ENCODE measurements at regions not wholly inside any gene's neighbourhood (a gene's known extent, or its start where the extent isn't known, plus 50 kb on each side); places are given as distances from the start of the nearest gene placed in this dataset.

DNA sequence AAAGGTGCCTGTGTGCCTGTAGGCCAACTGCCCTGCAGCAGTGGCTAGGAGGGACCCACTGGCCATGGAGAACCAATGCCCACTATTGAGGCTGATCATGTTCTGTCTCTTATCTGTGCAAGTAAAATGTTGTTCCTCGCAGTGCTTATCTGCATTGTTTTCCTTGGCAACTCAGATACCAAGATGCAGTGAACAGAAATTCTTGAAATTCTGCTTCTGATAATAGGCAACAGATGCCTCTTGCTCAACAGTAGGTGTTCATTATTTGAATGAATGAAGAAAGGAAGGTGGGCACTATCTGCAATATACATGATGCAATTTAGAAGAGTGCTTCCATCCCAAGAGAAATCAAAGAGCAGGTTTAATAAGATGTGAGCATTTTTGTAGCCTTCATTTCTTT, 232.2 kb downstream of the NUAK1 start:
- TF ChIP-seq RAD21 (IDR thresholded peaks at IDR 0.05; ENCODE audit: low read depth), result no peak
- TF ChIP-seq ZNF274 (IDR thresholded peaks at IDR 0.05; ENCODE audit: low read depth, low read length), result no peak
- no peak for TF ChIP-seq CEBPB (IDR thresholded peaks at IDR 0.05; ENCODE audit: low read depth)
- TF ChIP-seq, protein P1, sequence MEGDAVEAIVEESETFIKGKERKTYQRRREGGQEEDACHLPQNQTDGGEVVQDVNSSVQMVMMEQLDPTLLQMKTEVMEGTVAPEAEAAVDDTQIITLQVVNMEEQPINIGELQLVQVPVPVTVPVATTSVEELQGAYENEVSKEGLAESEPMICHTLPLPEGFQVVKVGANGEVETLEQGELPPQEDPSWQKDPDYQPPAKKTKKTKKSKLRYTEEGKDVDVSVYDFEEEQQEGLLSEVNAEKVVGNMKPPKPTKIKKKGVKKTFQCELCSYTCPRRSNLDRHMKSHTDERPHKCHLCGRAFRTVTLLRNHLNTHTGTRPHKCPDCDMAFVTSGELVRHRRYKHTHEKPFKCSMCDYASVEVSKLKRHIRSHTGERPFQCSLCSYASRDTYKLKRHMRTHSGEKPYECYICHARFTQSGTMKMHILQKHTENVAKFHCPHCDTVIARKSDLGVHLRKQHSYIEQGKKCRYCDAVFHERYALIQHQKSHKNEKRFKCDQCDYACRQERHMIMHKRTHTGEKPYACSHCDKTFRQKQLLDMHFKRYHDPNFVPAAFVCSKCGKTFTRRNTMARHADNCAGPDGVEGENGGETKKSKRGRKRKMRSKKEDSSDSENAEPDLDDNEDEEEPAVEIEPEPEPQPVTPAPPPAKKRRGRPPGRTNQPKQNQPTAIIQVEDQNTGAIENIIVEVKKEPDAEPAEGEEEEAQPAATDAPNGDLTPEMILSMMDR (IDR thresholded peaks at IDR 0.05 in 2 of 3, conservative IDR thresholded peaks at IDR 0.05 in 1 of 3; ENCODE audit: borderline replicate concordance in 1 of 3, insufficient read depth in 1 of 3, low read depth in 2 of 3, low read length in 2 of 3), result no peak
- TF ChIP-seq, protein P2, sequence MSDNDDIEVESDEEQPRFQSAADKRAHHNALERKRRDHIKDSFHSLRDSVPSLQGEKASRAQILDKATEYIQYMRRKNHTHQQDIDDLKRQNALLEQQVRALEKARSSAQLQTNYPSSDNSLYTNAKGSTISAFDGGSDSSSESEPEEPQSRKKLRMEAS (IDR thresholded peaks at IDR 0.05), result no peak
- TF ChIP-seq EZH2 (IDR thresholded peaks at IDR 0.05), result no peak
